Esophagus squamous epithelium (tissue), 4 donors: ENCODE measurements at regions not wholly inside any gene's neighbourhood (a gene's known extent, or its start where the extent isn't known, plus 50 kb on each side); places are given as distances from the start of the nearest gene placed in this dataset.

Experiments
- POLR2A ChIP-seq, 4 donors: fragments of 450-650 bp; IDR thresholded peaks; one replicate each; pipeline ENCODE4 v1.6.1; 2017; ENCODE audit warnings: antibody characterized with exemption in 4 of 4, mild to moderate bottlenecking in 4 of 4, moderate library complexity in 3 of 4
- TF ChIP-seq, protein P1 (sequence below), 6 experiments: fragments of 450-650 bp in 4 of 6; fragments of 200-600 bp in 2 of 6; sonication (generic) in 2 of 6; IDR thresholded peaks; one replicate each; pipeline ENCODE4 v1.5.1; 2016 to 2019; ENCODE audit warnings: antibody characterized with exemption in 6 of 6, mild to moderate bottlenecking in 4 of 6, moderate library complexity in 4 of 6

DNA sequence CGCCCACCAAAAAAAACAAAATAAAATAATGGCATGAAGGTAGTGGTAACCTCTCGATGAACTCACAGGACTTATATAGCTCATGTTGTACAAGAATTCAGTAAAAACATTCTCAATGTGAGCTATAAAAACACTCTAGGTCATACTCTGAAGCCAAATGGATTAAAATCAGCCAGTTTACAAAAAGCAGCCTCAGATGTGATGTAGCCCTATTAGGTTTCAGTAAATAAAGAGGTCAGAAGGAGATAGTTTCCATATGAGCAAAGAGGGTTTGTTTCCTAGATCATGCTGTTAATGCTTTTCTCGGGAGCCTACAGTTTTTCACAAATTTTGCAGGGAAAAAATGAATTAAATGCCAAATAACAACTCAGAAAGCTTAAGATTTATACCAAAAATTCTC is 319.5 kb upstream of the HSF2 start:
- TF ChIP-seq, protein P1, sequence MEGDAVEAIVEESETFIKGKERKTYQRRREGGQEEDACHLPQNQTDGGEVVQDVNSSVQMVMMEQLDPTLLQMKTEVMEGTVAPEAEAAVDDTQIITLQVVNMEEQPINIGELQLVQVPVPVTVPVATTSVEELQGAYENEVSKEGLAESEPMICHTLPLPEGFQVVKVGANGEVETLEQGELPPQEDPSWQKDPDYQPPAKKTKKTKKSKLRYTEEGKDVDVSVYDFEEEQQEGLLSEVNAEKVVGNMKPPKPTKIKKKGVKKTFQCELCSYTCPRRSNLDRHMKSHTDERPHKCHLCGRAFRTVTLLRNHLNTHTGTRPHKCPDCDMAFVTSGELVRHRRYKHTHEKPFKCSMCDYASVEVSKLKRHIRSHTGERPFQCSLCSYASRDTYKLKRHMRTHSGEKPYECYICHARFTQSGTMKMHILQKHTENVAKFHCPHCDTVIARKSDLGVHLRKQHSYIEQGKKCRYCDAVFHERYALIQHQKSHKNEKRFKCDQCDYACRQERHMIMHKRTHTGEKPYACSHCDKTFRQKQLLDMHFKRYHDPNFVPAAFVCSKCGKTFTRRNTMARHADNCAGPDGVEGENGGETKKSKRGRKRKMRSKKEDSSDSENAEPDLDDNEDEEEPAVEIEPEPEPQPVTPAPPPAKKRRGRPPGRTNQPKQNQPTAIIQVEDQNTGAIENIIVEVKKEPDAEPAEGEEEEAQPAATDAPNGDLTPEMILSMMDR (IDR thresholded peaks at IDR 0.05) = no peak
- TF ChIP-seq POLR2A (IDR thresholded peaks at IDR 0.05) = no peak
